ENCODE measurements at regions not wholly inside any gene's neighbourhood (a gene's known extent, or its start where the extent isn't known, plus 50 kb on each side); places are given as distances from the start of the nearest gene placed in this dataset.
A peak's percentile ranks its signal among the peaks of the same experiment; 100 is the strongest.

- Histone ChIP-seq H3K9me3 (replicated peaks in 1 of 11) (peaks cover 0 to 10% (median 0%) of the 10 kb centered on the region in 11 experiments; a peak in 7 of 22 replicates), H3K36me3 (no peaks in the 10 kb centered on the region), H3K27me3 (no peaks in the 10 kb centered on the region), H4K20me1 (no peaks in the 10 kb centered on the region), H3K4me2 (peak overlapping the region; percentile 75 to 95 (median 86)), H3K27ac (peak overlapping the region in 7 of 11 experiments; percentile 77 to 88 (median 79); a peak in 12 of 22 replicates), H3K9ac (no peak overlapping the region; a peak in 1 of 22 replicates), H3K4me1 (peaks cover 52 to 77% (median 68%) of the 10 kb centered on the region in 10 experiments), H3K4me3 (peak overlapping the region in 1 of 10 experiments; percentile 48; a peak in 1 of 20 replicates)
- no peak for TF ChIP-seq Cebpa-rat (IDR thresholded peaks at IDR 0.05)
Observed at GRCh38 chr10:3423384-3423783, 250.8 kb upstream of the PITRM1 start.

GRCh38 chr10:3422282-3422681 lies 249.7 kb upstream of the PITRM1 start:
- TF ChIP-seq Cebpa-rat (IDR thresholded peaks at IDR 0.05): no peak
- Histone ChIP-seq H3K27me3 (no peaks in the 10 kb centered on the region), H3K27ac (peak overlapping the region in 1 of 11 experiments; percentile 13; a peak in 2 of 22 replicates)

GRCh38 chr10:3421537-3422257 lies 249.1 kb upstream of the PITRM1 start:
- peak overlapping the region in 3 of 11 experiments; percentile 5 to 81 (median 18); a peak in 3 of 22 replicates for H3K4me2 ChIP-seq
- no peak overlapping the region for H3K27ac ChIP-seq
- no peaks in the 10 kb centered on the region for H4K20me1 ChIP-seq
- H3K4me3 ChIP-seq: no peak overlapping the region
- no peak overlapping the region for H3K9ac ChIP-seq
- no peaks in the 10 kb centered on the region for H3K36me3 ChIP-seq
- peaks cover 48 to 72% (median 64%) of the 10 kb centered on the region in 10 experiments for H3K4me1 ChIP-seq
- H3K27me3 ChIP-seq: no peaks in the 10 kb centered on the region
- no peaks in the 10 kb centered on the region for H3K9me3 ChIP-seq (replicated peaks in 1 of 11)
- no peak for TF ChIP-seq Cebpa-rat (IDR thresholded peaks at IDR 0.05)

More at GRCh38 chr10:3422282-3422681, 249.7 kb upstream of the PITRM1 start:
- Histone ChIP-seq H3K4me2 (peak overlapping the region in 4 of 11 experiments; percentile 5 to 25 (median 16); a peak in 2 of 22 replicates), H3K36me3 (no peaks in the 10 kb centered on the region), H3K4me1 (peaks cover 52 to 77% (median 68%) of the 10 kb centered on the region in 10 experiments), H4K20me1 (no peaks in the 10 kb centered on the region), H3K9ac (no peak overlapping the region), H3K4me3 (no peak overlapping the region), H3K9me3 (replicated peaks in 1 of 11) (no peaks in the 10 kb centered on the region)

- H3K27ac ChIP-seq: peak overlapping the region in 1 of 11 experiments; percentile 38; a peak in 1 of 22 replicates
- no peak overlapping the region for H3K9ac ChIP-seq
- no peaks in the 10 kb centered on the region for H3K9me3 ChIP-seq (replicated peaks in 1 of 11)
- no peaks in the 10 kb centered on the region for H4K20me1 ChIP-seq
- peaks cover 39 to 63% (median 55%) of the 10 kb centered on the region in 10 experiments for H3K4me1 ChIP-seq
- no peaks in the 10 kb centered on the region for H3K36me3 ChIP-seq
- H3K27me3 ChIP-seq: no peaks in the 10 kb centered on the region
- no peak for TF ChIP-seq Cebpa-rat (IDR thresholded peaks at IDR 0.05)
- H3K4me2 ChIP-seq: peak overlapping the region; percentile 68 to 90 (median 81)
- H3K4me3 ChIP-seq: no peak overlapping the region
Observed at GRCh38 chr10:3420527-3421469, 248.2 kb upstream of the PITRM1 start.

GRCh38 chr10:3419719-3420495 lies 247.3 kb upstream of the PITRM1 start:
- Histone ChIP-seq H3K27ac (peak overlapping the region in 1 of 11 experiments; percentile 38; a peak in 1 of 22 replicates), H3K4me3 (no peak overlapping the region), H4K20me1 (no peaks in the 10 kb centered on the region), H3K9ac (peak overlapping the region in 1 of 11 experiments; percentile 34; a peak in 1 of 22 replicates), H3K4me2 (peak overlapping the region; percentile 68 to 90 (median 81)), H3K4me1 (peaks cover 30 to 54% (median 46%) of the 10 kb centered on the region in 10 experiments), H3K27me3 (no peaks in the 10 kb centered on the region), H3K9me3 (replicated peaks in 1 of 11) (no peaks in the 10 kb centered on the region), H3K36me3 (no peaks in the 10 kb centered on the region)
- no peak for TF ChIP-seq Cebpa-rat (IDR thresholded peaks at IDR 0.05)

- TF ChIP-seq Cebpa-rat (IDR thresholded peaks at IDR 0.05): no peak
- H3K27ac ChIP-seq: no peak overlapping the region
- H3K9ac ChIP-seq: no peak overlapping the region
- H3K27me3 ChIP-seq: no peaks in the 10 kb centered on the region
- no peak overlapping the region for H3K4me2 ChIP-seq
- no peaks in the 10 kb centered on the region for H4K20me1 ChIP-seq
- H3K4me1 ChIP-seq: peaks cover 21 to 45% (median 37%) of the 10 kb centered on the region in 10 experiments
- no peaks in the 10 kb centered on the region for H3K9me3 ChIP-seq (replicated peaks in 1 of 11)
- no peak overlapping the region for H3K4me3 ChIP-seq
- no peaks in the 10 kb centered on the region for H3K36me3 ChIP-seq
Observed at GRCh38 chr10:3418926-3419325, 246.3 kb upstream of the PITRM1 start.

- H3K27me3 ChIP-seq: no peaks in the 10 kb centered on the region
- peaks cover 13 to 37% (median 29%) of the 10 kb centered on the region in 10 experiments for H3K4me1 ChIP-seq
Observed at GRCh38 chr10:3418041-3418754, 245.6 kb upstream of the PITRM1 start.

GRCh38 chr10:3417096-3417495 lies 244.5 kb upstream of the PITRM1 start:
- Histone ChIP-seq H3K4me3 (no peak overlapping the region), H3K27me3 (no peaks in the 10 kb centered on the region), H3K4me2 (no peak overlapping the region), H3K9me3 (replicated peaks in 1 of 11) (peaks cover 0 to 9% (median 1%) of the 10 kb centered on the region in 11 experiments; a peak in 10 of 22 replicates), H3K27ac (no peak overlapping the region), H3K9ac (no peak overlapping the region), H4K20me1 (no peaks in the 10 kb centered on the region), H3K4me1 (peaks cover 13 to 26% (median 22%) of the 10 kb centered on the region in 10 experiments), H3K36me3 (no peaks in the 10 kb centered on the region)
- TF ChIP-seq Cebpa-rat (IDR thresholded peaks at IDR 0.05): no peak

More at GRCh38 chr10:3418041-3418754, 245.6 kb upstream of the PITRM1 start:
- H3K9ac ChIP-seq: no peak overlapping the region
- no peaks in the 10 kb centered on the region for H4K20me1 ChIP-seq
- H3K36me3 ChIP-seq: no peaks in the 10 kb centered on the region
- no peak overlapping the region for H3K4me2 ChIP-seq
- no peaks in the 10 kb centered on the region for H3K9me3 ChIP-seq (replicated peaks in 1 of 11)
- no peak overlapping the region for H3K27ac ChIP-seq
- no peak overlapping the region for H3K4me3 ChIP-seq
- TF ChIP-seq Cebpa-rat (IDR thresholded peaks at IDR 0.05): no peak
